A172 (cell line): ENCODE measurements at regions not wholly inside any gene's neighbourhood (a gene's known extent, or its start where the extent isn't known, plus 50 kb on each side); places are given as distances from the start of the nearest gene placed in this dataset.
"Not testable (repeated sequence)": the region's sequence is repeated elsewhere in the genome, so short reads cannot be mapped to it uniquely, and the experiment has no call there.

Experiments used
- DNase-seq: peaks from one replicate; pipeline ENCODE4 v3.0.0-alpha.2; 2015; ENCODE audit warnings: low spot score

- DNase-seq: no peak
Measured at GRCh38 chr12:105641749-105642148, 311.3 kb downstream of the C12orf75 start.

- no peak for DNase-seq
Measured at GRCh38 chr12:105644770-105645169, 314.3 kb downstream of the C12orf75 start.

- no peak for DNase-seq
Measured at GRCh38 chr12:105654606-105655005, 324.1 kb downstream of the C12orf75 start.

GRCh38 chr12:105658389-105658788 lies 327.9 kb downstream of the C12orf75 start:
- no peak for DNase-seq

DNA sequence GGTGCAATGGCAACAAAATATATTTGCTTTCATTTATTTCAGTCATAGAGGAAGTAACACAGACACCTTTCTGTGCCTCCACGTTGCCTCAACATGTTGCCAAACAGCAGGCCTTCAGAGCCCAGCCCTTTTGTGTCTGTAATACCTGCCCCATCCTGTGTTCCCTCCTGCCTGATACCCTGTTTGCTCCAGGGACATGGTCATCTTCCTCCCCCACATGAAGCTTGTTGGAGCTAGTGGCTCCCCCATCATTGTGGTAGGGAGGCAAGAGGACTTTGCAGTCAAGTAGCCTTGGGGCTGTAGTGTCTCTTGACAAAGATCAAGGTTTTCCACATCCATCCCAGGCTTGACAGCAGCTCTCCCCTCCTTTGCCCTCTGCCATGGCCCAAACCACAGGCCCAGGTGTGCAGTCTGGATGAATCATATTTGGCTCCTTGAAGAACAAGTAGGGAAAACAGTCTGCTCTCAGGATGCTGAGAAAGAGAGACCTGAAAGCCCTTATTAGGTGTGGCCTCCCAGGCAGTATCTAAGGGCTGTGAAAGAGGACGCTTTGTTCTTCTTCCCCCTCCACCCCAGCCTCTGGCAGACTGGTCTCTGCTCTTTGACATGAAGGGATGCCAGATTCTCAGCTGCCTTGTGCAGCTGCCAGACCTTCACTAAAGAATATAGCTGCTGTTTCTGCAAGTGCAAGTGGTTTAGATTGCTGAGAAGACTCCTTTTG lies 329.0 kb downstream of the C12orf75 start:
- DNase-seq: peak; percentile 32

GRCh38 chr12:105664765-105665164 lies 334.3 kb downstream of the C12orf75 start:
- not testable (repeated sequence) for DNase-seq

DNA sequence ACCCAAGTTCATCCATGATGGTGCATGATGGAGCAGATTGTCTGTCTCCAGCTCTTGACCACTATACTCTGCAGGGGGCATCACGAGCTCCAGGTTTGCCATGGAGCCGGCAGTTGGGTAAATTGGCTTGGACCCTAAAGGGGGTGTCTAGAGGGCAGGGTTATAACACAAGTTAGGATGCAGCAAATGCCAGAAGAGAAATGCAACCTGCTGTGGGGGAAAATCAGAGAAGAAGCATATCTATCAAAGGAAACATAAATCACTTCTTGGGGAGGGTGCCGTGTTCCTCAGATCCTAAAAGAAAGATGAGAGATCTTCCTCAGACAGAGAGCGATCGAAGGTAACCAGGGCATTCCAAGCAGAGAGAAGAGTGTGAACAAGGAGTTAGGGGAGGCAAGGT lies 334.9 kb downstream of the C12orf75 start:
- DNase-seq: no peak

DNA sequence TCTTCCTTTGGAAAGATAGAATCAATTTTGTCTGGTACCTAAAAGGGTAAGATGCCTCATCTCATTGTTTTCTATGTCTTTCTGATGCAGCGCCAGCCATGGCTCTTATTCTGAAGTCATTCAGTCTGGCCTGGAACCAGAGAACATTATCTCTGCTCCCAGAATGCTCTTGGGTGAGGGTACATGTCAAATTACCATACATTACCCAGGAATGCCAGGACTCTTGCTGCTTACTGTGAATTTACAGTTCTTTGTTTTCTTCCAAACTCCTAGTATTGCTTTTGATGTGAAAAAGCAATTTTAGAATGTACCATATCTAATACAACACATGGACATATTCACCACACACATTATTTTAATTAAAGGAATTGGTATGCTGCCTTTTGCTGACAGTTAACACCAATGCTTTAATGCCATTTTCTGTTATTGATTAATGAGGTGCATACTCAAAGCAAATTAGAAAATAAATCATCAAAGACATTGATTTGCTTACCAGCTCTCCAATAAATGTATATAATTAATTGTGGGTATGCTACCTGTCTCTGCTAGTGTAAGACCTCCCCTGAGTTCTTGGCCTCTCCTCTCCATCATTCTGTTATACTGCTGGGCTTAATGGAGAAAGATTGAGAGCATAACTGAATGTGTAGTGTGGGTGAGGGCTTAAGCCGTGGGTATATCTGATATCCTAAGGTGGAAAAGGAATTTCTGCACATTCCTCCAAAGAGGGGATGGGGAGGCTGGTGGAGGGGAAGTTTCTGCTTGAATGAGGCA lies 337.7 kb downstream of the C12orf75 start:
- DNase-seq: no peak

- peak; percentile 8 for DNase-seq
Measured at GRCh38 chr12:105670672-105671071, 340.2 kb downstream of the C12orf75 start.

DNA sequence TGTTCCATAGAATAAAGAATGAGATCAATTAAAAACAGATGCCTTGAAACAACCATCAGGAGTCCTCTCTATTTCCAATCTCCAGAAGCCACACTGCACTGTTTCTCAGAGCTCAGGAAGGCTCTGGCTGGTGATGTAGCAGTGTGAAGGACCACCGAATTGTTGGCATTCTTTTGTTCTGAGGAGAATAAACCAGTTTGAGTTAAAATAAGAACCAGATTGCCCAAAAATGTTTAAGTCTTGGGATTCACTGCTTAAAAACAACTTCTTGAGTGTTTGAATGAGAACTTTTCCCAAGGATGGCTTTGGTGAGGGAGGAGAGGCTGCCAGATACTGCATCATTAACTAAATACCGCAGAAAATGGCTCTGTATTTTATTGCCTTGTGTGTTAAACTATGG lies 341.2 kb downstream of the C12orf75 start:
- DNase-seq: no peak

DNA sequence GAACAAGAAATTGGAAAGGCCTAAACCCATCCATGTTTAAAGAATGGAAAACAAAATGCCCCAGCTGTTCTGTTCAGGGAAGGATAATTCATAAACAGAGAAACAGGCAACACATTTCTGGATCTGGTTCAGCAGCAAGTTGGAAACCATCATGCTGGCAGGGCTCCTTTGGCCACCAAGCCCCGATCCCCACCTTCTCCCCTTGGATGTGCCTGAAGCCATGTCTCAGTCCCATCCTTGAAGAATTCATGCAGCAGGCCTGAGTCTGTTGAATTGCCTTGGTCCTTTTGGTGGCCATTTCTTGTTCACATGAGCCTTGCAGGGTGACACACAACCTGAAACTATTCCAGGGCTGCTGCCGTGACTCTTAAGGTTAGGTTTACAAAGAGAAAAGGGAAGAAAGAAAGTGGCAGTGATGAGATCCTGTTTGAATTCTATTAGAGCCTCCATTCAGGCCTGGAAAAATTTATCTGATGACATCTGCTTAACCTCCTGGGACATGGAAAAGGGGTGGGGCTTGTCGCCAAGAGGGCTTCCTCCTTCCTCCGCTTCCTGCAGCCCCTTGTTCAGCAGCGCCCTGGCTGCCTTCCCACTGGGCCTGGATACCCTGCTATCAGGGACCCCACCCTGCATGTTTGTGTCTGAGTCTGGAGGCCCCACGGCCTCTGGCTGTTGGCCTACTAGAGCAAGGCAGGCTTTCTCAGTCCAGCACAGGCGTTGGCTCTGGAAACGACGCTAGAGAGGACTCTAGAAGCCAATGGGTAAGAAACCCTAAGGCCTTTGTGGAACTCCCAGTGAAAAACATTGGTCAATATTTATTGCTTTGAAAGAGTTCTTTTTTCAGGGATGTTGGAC lies 341.9 kb downstream of the C12orf75 start:
- DNase-seq: no peak

GRCh38 chr12:105674871-105675699 lies 344.6 kb downstream of the C12orf75 start:
- DNase-seq: no peak

GRCh38 chr12:105676694-105677093 lies 346.2 kb downstream of the C12orf75 start:
- no peak for DNase-seq

- DNase-seq: no peak
Measured at GRCh38 chr12:105677672-105678071, 347.2 kb downstream of the C12orf75 start.

GRCh38 chr12:105679982-105680381 lies 349.5 kb downstream of the C12orf75 start:
- DNase-seq: no peak

- no peak for DNase-seq
Measured at GRCh38 chr12:105681341-105681740, 350.9 kb downstream of the C12orf75 start.

DNA sequence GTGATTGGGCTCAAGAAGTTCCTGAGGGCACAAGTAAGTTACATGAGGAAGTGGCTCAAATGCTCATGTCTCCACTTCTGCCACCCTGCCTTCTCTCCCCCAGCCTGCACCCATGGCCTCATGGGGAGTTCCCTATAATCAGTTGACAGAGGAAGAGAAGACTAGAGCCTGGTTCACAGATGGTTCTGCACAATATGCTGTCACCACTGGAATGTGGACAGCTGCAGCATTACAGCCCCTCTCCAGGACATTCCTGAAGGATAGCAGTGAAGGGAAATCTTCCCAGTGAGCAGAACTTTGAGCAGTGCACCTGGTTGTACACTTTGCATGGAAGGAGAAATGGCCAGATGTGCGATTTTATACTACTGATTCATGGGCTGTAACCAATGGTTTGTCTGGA lies 352.3 kb downstream of the C12orf75 start:
- not testable (repeated sequence) for DNase-seq

GRCh38 chr12:105683836-105684235 lies 353.3 kb downstream of the C12orf75 start:
- DNase-seq: not testable (repeated sequence)

- DNase-seq: peak; percentile 7
Measured at GRCh38 chr12:105698075-105698474, 367.6 kb downstream of the C12orf75 start.

DNA sequence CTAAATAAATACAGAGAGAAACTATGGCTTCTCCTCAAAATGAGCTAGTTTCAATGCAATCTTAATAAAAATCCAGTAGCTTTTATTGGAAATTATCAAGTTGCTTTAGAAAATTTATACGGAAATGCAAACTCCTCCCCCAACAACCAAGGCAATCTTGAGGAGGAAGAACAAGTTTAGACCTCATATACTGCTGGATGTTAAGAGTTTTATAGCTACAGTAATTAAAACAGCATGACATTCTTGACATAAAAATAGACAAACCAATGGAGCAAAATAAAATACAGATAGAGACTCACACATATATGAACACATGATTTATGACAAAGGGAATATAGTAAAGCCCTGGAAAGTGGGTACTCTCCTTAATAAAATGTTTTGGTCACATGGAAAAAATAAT lies 368.7 kb downstream of the C12orf75 start:
- no peak for DNase-seq

DNA sequence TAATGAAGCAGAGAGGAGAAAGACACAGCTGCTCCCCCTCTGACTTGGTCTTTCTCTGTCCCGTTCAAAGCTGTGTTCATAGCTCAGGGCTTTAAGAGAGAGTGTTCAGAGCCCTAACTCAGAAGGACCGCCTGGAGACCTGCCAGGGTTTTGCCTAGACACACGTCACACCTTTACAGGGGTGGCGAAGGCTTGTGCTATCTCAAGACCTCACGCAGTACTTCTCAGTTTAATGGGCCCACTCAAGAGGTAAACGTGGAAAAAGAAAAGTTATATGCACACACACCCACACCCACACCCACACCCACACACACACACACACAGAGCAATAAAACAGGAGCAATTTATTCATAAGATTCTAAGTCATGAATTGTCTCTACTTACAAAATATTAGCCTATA lies 374.3 kb downstream of the C12orf75 start:
- no peak for DNase-seq
